ENCODE measurements at regions not wholly inside any gene's neighbourhood (a gene's known extent, or its start where the extent isn't known, plus 50 kb on each side); places are given as distances from the start of the nearest gene placed in this dataset.

DNA sequence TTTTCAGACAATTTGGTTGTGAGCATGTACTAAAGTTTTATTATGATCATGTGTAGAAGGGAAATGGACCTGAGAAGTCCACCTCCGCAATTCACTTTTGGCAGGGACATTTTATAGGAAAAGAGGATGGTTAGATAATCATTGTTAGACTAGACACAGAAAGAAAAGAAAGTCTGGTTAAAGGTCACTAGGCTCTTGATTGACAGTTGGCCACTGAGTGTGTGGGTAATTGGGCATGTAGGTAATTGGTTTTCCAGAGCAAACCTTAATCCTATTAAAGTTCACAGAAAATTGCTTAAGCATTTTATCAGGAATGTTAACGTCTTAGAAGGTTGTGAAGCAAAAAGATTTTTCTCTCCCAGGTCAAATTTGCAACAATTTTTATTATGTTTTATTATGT lies 158.5 kb upstream of the CLINT1 start:
- TF ChIP-seq CTCF (IDR thresholded peaks at IDR 0.05) (no peak), EP300 (IDR thresholded peaks at IDR 0.05) (no peak), POLR2A (IDR thresholded peaks at IDR 0.05) (no peak), POLR2AphosphoS5 (IDR thresholded peaks at IDR 0.05) (no peak)
